ENCODE measurements at regions not wholly inside any gene's neighbourhood (a gene's known extent, or its start where the extent isn't known, plus 50 kb on each side); places are given as distances from the start of the nearest gene placed in this dataset.

DNA sequence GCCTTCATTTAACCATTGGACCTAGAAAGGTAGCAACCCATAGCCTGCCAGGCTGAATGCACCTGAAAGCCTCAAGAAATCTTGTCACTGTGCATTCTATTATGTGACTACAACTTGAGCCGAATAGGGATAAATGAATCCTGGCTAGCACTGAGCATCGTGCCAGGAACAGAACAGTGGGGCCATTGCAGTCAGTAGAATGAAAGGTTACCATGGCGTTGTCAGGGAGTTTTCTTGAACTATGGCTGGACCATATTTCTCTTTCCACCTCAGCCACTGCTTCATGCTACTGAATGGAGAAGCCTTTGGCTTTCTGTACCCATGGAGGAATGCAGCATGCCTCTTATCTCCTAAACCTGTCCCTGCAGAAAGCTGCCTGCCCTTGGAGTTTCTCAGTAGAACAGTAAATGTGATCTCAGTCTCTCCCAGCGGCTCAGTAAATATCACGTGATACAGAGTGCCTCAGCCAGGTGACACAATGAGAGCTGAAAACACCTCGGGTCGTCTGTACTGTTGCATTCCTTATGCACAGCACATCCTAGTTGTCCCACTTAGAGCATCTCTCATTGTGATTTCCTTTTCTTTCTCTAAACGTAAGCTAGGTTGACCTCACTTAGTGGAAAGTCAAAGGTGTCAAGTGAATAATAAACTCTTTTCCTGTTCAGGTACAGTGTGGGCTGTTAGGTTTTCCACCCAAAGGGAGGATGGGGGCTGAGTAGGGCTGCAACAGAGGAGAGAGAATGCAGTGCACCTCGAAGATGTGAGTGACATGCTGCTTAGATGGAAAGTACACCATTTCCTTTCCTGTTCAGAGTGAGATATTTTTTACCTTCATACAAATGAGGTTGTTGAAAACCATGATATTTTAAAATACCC, 115.3 kb downstream of the MACIR start:
- Mint-ChIP-seq H3K27me3 (ENCODE audit: low read depth in 3 of 3) (peaks cover 2% of the 10 kb centered on the region in 3 donors), H3K9me3 (no peaks in the 10 kb centered on the region), H3K27ac (no peak overlapping the region), H3K4me3 (no peak overlapping the region), H3K4me1 (no peaks in the 10 kb centered on the region), H3K36me3 (no peaks in the 10 kb centered on the region)
- no peak for DNase-seq

DNA sequence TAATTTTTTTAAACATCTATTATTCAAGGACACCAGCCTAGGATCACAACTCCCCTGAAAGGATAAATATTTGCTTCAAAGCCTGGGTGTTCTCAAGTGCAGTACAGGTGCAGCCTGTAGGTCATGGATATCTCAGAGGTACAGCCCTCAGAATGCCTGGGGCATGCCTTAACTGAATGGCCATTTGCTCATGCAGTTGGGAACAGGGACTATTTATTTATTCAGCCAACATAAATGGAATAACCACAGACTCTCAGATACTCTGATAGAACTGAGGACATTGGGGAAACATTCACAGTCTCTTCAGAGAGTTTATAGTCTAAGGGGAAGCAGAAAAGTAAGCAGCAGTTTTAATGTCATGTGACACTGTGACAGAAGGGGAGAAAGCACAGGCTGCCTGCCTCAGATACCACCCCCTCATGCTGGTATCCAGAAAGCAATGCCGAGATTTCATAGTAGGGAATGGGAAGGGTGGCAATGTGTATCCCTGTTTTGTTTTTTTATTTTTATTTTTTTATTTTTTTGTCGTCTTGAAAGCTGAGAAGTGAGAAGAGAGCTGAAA, 112.6 kb downstream of the MACIR start:
- H3K27ac Mint-ChIP-seq = no peak overlapping the region

DNA sequence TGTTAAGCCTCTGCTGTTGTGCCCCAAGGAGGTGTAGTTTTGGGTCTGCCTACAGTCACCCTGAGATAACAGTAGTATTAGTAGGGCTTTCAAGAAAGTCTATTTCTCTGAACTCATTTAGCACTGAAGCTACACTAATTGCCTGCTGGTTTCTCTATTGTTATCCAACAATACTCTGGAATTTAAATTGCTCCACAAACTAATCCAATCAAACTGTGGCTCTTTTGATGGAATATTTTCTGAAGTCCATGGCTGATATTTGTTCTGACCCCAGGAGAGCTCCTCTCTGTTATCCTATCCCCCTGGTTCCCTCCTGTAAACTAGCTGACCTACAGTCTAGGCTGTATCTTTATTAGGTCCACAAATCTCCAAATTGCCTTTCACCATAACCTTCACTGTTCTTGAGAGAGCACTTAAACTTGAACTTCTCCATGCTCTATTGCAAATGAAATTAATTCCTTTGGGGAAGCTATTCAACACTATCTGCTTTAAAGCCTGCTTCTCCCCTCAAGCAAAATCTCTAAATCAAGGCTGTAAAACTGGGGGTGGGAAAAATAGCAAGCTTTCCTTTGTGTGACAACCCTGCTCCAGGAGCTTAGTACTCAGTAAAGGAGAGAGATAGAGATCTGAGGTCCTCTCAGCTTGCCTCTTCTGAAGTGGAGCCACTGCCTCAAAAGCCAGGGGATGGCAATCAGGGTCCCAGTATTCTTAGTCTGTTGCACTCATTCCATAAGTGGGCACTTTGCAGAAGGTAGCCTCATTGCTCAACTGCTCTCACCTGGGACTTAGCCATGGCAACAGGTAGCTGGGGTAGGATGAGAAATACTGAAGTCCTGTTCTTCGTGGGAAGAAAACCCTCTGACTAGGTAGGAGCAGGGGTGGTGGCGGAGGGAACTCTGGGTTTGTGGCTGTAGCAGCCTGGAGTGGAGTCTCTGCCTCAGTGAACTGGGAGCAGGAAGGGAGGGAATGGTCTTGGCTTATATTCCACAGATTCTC, 110.9 kb downstream of the MACIR start:
- no peak overlapping the region for H3K27ac Mint-ChIP-seq
- no peaks in the 10 kb centered on the region for H3K36me3 Mint-ChIP-seq
- DNase-seq = no peak
- no peak overlapping the region for H3K4me3 Mint-ChIP-seq
- no peaks in the 10 kb centered on the region for H3K4me1 Mint-ChIP-seq
- H3K27me3 Mint-ChIP-seq (ENCODE audit: low read depth in 3 of 3) = peaks cover 0 to 2% (median 0%) of the 10 kb centered on the region in 3 donors
- peaks cover 0 to 3% (median 0%) of the 10 kb centered on the region in 6 donors for H3K9me3 Mint-ChIP-seq

More for the DNA sequence above, 112.6 kb downstream of the MACIR start:
- no peak for DNase-seq
- no peak overlapping the region for H3K4me3 Mint-ChIP-seq
- peaks cover 0 to 3% (median 0%) of the 10 kb centered on the region in 6 donors for H3K9me3 Mint-ChIP-seq
- H3K27me3 Mint-ChIP-seq (ENCODE audit: low read depth in 3 of 3) = peaks cover 0 to 2% (median 1%) of the 10 kb centered on the region in 3 donors
- H3K36me3 Mint-ChIP-seq = no peaks in the 10 kb centered on the region
- H3K4me1 Mint-ChIP-seq = no peaks in the 10 kb centered on the region

DNA sequence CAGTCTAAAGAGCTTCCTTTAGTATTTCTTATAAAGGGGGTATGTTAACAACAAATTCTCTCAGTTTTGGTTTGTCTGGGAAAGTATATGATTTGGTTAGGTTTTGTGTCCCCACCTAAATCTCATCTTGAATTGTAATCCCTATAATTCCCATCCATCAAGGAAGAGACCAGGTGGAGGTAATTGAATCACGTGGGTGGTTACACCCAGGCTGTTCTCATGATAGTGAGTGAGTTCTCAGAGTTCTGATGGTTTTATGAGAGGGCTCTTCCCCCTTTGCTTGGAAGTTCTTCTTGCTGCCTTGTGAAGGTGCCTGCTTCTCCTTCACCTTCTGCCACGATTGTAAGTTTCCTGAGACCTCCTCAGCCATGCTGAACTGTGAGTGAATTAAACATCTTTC, 109.1 kb downstream of the MACIR start:
- H3K4me1 Mint-ChIP-seq = no peaks in the 10 kb centered on the region
- no peak overlapping the region for H3K4me3 Mint-ChIP-seq
- DNase-seq = no peak
- H3K9me3 Mint-ChIP-seq = peaks cover 0 to 3% (median 0%) of the 10 kb centered on the region in 6 donors
- peaks cover 0 to 2% (median 0%) of the 10 kb centered on the region in 3 donors for H3K27me3 Mint-ChIP-seq (ENCODE audit: low read depth in 3 of 3)
- H3K36me3 Mint-ChIP-seq = no peaks in the 10 kb centered on the region
- H3K27ac Mint-ChIP-seq = no peak overlapping the region

DNA sequence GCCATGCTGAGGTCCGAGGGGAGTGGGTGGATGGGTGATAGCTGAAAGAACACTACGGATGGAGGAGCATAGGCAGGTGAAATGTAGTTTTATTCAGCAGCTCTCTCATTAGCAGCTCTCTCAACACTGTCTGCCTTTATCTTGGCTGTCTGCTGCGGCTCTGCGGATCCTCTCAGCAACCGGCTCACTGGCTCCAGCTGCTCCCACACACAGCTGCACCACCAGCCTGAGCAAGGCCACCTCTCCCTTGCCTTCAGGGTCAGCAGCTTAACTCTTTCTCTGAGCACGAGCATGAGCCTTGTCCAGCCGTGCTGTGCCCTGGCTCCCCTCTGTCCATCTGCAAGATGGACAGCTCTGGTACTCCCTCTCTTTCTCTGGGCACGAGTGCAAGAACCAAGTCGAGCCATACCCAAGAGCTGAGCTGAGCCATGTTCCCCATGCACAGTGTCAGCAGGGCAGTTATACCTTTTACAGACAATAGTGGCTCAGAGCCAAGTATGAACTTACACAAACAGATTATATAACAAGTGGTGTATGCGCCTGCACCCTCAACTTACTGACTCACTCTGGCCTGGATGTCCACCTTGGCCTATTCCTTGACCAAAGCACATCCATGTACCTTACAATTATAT, 108.5 kb downstream of the MACIR start:
- H3K4me1 Mint-ChIP-seq = no peaks in the 10 kb centered on the region
- H3K9me3 Mint-ChIP-seq = peaks cover 0 to 3% (median 0%) of the 10 kb centered on the region in 6 donors
- no peak for DNase-seq
- H3K27ac Mint-ChIP-seq = no peak overlapping the region
- H3K4me3 Mint-ChIP-seq = no peak overlapping the region
- H3K36me3 Mint-ChIP-seq = no peaks in the 10 kb centered on the region
- H3K27me3 Mint-ChIP-seq (ENCODE audit: low read depth in 3 of 3) = no peaks in the 10 kb centered on the region

DNA sequence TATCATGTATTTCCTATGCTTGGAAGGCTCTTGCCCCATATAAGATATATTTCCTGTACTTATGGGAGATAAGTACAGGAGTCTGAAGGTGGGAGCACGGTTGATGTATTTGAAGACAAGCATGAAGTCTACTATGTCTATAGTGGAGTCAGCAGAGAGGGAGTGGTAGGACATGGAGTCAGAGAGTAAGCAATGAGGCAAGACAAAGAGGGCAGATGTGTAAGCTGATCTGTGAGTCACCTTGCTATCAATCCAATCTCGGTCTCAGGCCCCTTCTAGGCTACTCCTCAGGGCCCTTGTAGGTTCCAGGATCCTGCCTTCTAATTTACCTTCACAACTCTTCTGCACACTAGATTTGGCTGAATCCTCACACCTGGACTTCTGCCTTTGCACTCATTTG, 105.5 kb downstream of the MACIR start:
- H3K4me3 Mint-ChIP-seq = no peak overlapping the region
- peaks cover 0 to 3% (median 0%) of the 10 kb centered on the region in 6 donors for H3K9me3 Mint-ChIP-seq
- H3K36me3 Mint-ChIP-seq = no peaks in the 10 kb centered on the region
- H3K27ac Mint-ChIP-seq = no peak overlapping the region
- H3K4me1 Mint-ChIP-seq = no peaks in the 10 kb centered on the region
- H3K27me3 Mint-ChIP-seq (ENCODE audit: low read depth in 3 of 3) = peaks cover 0 to 2% (median 0%) of the 10 kb centered on the region in 3 donors
- DNase-seq = no peak

DNA sequence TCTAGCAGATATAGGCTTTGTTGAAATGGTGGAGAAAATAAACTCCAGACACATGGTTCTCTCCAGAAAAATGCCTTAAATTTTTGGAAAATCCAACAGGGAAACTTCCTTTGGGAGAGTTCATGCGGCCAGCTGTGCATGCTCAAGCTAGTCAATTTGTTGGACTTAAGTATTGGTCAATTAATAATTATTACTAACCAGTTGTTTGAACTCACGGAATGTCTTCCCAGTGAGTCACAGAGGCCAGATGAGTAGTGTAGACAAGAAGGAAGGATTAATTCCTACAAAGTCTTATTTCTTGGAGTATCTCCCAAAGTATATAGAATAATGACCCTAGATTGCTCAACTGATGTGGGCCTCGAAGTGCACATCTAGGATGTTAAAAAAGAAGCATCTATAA, 103.6 kb downstream of the MACIR start:
- H3K4me3 Mint-ChIP-seq = no peak overlapping the region
- H3K9me3 Mint-ChIP-seq = no peaks in the 10 kb centered on the region
- no peak overlapping the region for H3K27ac Mint-ChIP-seq
- H3K4me1 Mint-ChIP-seq = no peaks in the 10 kb centered on the region
- DNase-seq = no peak
- no peaks in the 10 kb centered on the region for H3K36me3 Mint-ChIP-seq
- peaks cover 0 to 2% (median 0%) of the 10 kb centered on the region in 3 donors for H3K27me3 Mint-ChIP-seq (ENCODE audit: low read depth in 3 of 3)

DNA sequence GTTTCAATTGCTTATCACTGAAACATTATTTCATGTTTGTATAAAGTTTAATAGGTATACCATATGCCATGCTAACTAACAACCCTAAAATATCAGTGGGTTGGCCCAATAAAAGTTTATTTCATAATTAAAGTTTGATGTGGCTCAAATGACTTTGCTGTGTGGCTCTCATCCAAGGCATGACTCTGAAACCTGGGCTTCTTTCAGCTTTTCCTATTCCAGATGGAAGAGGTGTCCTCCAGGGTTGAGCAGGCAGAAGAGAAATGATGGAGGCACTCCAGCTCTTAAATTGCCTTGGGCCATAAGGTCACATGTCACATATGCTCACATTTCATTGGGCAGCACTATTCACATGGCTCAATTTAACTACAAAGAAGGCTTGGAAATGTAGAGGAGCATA, 101.9 kb downstream of the MACIR start:
- H3K27me3 Mint-ChIP-seq (ENCODE audit: low read depth in 3 of 3) = peaks cover 0 to 2% (median 0%) of the 10 kb centered on the region in 3 donors

DNA sequence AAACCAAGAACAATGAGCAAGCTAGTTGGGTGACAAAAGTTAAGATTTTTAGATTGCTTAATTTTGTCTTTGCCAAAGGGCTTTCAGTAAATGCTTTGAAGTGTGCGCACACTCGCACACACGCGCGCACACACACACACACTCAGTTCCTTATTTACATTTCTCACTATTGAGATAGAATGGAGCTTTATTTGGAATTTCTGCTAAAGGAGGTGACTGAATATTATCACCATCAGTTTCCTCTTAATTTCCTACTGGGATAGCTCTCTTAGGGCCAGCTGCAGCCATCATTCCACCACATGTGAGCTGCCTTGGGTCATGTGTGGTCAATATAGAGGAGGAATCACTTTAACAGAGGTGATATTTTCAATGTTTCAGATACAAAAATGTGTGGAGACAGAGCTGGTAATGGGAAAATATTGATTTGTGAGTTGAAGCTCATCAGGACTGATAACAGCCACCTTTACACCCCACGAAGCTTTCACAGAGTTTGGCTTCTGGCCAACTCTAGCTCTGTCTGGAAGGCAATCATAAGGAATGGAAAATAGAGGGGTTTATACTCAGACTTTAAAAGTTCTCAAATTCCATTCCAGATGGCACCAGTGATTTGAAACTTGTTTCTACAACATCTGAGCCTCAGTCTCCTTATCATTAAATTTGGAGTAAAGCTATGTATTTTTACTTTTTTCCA, 99.9 kb downstream of the MACIR start:
- no peak for DNase-seq
- Mint-ChIP-seq H3K9me3 (no peaks in the 10 kb centered on the region), H3K4me1 (no peaks in the 10 kb centered on the region), H3K27ac (no peak overlapping the region), H3K4me3 (no peak overlapping the region), H3K27me3 (ENCODE audit: low read depth in 3 of 3) (peaks cover 0 to 3% (median 2%) of the 10 kb centered on the region in 3 donors), H3K36me3 (no peaks in the 10 kb centered on the region)

More for the DNA sequence above, 101.9 kb downstream of the MACIR start:
- Mint-ChIP-seq H3K4me3 (no peak overlapping the region), H3K36me3 (no peaks in the 10 kb centered on the region), H3K4me1 (no peaks in the 10 kb centered on the region), H3K9me3 (no peaks in the 10 kb centered on the region), H3K27ac (no peak overlapping the region)
- no peak for DNase-seq

DNA sequence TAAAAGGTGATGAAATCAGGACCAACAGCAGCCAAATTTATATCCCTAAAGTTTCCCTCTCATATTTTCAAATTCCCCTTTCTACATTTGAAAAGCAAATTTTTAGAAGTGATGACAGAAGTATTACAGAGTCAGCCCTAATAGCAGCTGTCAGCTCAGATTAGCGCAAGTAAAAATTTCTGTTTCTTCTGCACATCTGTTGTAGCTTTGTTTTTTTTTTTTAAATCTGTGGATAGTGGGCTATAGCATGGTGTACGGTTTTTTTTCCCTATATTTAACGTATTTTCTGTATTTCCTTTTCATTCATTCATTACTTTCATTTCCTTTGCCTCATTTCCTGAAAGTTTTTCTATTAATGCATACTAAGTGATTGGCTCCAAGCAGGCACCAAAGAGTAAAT, 99.1 kb downstream of the MACIR start:
- Mint-ChIP-seq H3K4me3 (no peak overlapping the region), H3K27me3 (ENCODE audit: low read depth in 3 of 3) (peaks cover 0 to 3% (median 2%) of the 10 kb centered on the region in 3 donors), H3K9me3 (no peaks in the 10 kb centered on the region), H3K36me3 (no peaks in the 10 kb centered on the region), H3K27ac (no peak overlapping the region), H3K4me1 (no peaks in the 10 kb centered on the region)
- DNase-seq = no peak

DNA sequence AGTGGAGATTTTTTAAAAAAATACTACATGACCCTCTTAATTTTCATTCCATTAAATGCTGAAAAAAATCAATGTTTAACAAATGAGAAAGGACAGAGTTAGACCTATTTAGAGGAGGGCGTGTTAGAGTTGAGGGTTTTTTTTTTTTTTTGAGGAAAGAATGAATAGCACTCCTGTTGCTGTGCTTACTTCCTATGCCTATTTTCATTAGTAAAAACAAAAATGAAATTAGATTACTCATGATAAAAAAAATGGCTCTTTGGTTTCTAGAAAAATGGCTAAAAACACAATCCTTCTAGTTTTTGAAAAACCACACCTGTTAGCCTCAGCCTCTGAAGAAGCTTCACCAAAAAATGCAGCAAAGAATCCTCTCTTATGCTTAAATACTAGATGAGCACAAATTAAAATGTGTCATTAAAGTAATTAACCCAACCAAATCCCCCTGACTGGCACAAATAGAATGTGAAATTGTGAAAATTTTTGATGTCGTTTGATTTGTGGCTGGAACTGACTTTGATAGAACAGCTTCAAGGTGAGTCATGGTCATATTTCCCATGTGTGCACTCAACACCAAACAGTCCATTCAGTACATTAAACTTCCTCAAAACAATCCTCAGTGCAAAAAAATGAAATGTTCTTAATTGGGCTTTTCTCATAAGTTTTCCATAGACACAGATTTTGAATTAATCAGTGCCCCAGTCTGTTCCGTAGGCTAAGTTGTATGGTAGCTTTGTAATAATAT, 98.0 kb downstream of the MACIR start:
- no peaks in the 10 kb centered on the region for H3K36me3 Mint-ChIP-seq
- peaks cover 0 to 4% (median 4%) of the 10 kb centered on the region in 3 donors for H3K27me3 Mint-ChIP-seq (ENCODE audit: low read depth in 3 of 3)
- no peak overlapping the region for H3K27ac Mint-ChIP-seq
- DNase-seq = no peak
- H3K9me3 Mint-ChIP-seq = peaks cover 0 to 4% (median 0%) of the 10 kb centered on the region in 6 donors
- no peak overlapping the region for H3K4me3 Mint-ChIP-seq
- H3K4me1 Mint-ChIP-seq = no peaks in the 10 kb centered on the region

DNA sequence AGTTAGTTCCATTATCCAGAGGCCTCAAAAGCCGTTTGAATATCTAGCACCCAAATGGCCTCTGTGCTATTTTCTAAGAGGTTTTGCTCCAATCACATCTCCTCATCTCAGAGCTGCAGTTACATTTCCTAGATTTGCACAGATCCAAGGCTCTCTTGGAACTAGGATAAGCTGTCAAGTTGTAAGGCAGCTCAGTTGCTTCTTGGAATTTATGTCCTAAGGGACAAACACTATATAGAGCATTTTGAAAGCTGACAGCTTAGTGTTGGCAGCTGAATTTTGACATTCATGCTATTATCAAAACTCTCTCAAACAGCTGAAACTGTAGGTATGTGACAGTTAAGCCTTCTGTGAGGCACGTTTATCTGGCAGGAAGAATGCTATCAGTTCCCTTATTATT, 97.0 kb downstream of the MACIR start:
- no peak overlapping the region for H3K4me3 Mint-ChIP-seq
- no peaks in the 10 kb centered on the region for H3K4me1 Mint-ChIP-seq
- DNase-seq = no peak
- no peak overlapping the region for H3K27ac Mint-ChIP-seq
- H3K27me3 Mint-ChIP-seq (ENCODE audit: low read depth in 3 of 3) = peaks cover 0 to 7% (median 4%) of the 10 kb centered on the region in 3 donors
- peaks cover 0 to 4% (median 0%) of the 10 kb centered on the region in 6 donors for H3K9me3 Mint-ChIP-seq
- H3K36me3 Mint-ChIP-seq = no peaks in the 10 kb centered on the region

Data from immature natural killer cell (primary cell).